ENCODE measurements at regions not wholly inside any gene's neighbourhood (a gene's known extent, or its start where the extent isn't known, plus 50 kb on each side); places are given as distances from the start of the nearest gene placed in this dataset.

GRCh38 chr6:23983735-23984134 is 142.3 kb upstream of the NRSN1 start:
- Mint-ChIP-seq H3K4me1 (peaks cover 4 to 6% of the 10 kb centered on the region in 2 experiments; a peak in 2 of 4 replicates), H3K4me3 (no peak overlapping the region), H3K9me3 (no peaks in the 10 kb centered on the region), H3K27me3 (ENCODE audit: low read depth) (no peaks in the 10 kb centered on the region), H3K36me3 (ENCODE audit: insufficient read depth in 1 of 3, low read depth in 3 of 3) (no peaks in the 10 kb centered on the region), H3K27ac (no peak overlapping the region)
- Histone ChIP-seq H4K91ac (ENCODE audit: insufficient read length, low read depth, low read length) (no peak overlapping the region), H3K23me2 (ENCODE audit: insufficient read length, low read depth, low read length, poor library complexity, severe bottlenecking) (no peaks in the 10 kb centered on the region), H4K5ac (ENCODE audit: insufficient read length, low read depth, low read length) (no peak overlapping the region), H3K23ac (ENCODE audit: insufficient read length, low read depth, low read length) (no peak overlapping the region), H3K9me3 (ENCODE audit: control insufficient read depth, low read depth, low read length) (no peaks in the 10 kb centered on the region), H4K20me1 (ENCODE audit: control insufficient read depth, insufficient read depth, insufficient read length) (no peaks in the 10 kb centered on the region), H2BK12ac (ENCODE audit: insufficient read length, low read depth, low read length) (no peak overlapping the region), H3T11ph (ENCODE audit: low read length) (no peak overlapping the region), H2BK20ac (ENCODE audit: low read depth, low read length, poor library complexity, severe bottlenecking) (no peak overlapping the region), H2BK15ac (ENCODE audit: low read depth, low read length) (no peak overlapping the region), H3K56ac (ENCODE audit: insufficient read length, low read depth, low read length) (no peak overlapping the region), H4K8ac (replicated peaks; ENCODE audit: insufficient read length, low read depth, low read length) (no peak overlapping the region), H3K79me2 (ENCODE audit: insufficient read depth, low read length) (no peaks in the 10 kb centered on the region), H2AFZ (ENCODE audit: low read length) (no peak overlapping the region), H3K27ac (ENCODE audit: insufficient read length, low read depth, low read length) (no peak overlapping the region), H3K9ac (ENCODE audit: extremely low read depth, insufficient read length, low read length) (no peak overlapping the region), H3K27me3 (ENCODE audit: insufficient read depth, low read length) (no peaks in the 10 kb centered on the region), H3K4ac (ENCODE audit: low read depth, low read length) (no peak overlapping the region), H3K79me1 (ENCODE audit: insufficient read depth, low read depth, low read length, poor library complexity, severe bottlenecking) (no peaks in the 10 kb centered on the region), H3K18ac (ENCODE audit: insufficient read length, low read depth, low read length) (no peak overlapping the region), H3K14ac (ENCODE audit: insufficient read depth, low read length) (no peak overlapping the region), H2BK5ac (ENCODE audit: insufficient read length, low read length) (no peak overlapping the region), H2BK120ac (ENCODE audit: low read depth, low read length, poor library complexity, severe bottlenecking) (no peak overlapping the region), H3K4me1 (ENCODE audit: insufficient read depth, low read length) (no peaks in the 10 kb centered on the region), H2AK5ac (ENCODE audit: insufficient read length, low read length) (no peak overlapping the region), H3K4me2 (ENCODE audit: insufficient read depth, insufficient read length, low read length) (no peak overlapping the region)
- no peak for TF ChIP-seq CTCF (conservative IDR thresholded peaks at IDR 0.05)
- no CpG with 5 or more reads among the region's 2 CpGs for WGBS (ENCODE audit: extremely low coverage, insufficient read length, low lambda C conversion rate)
- DNase-seq: no peak
